IPS-NIHi11 (cell line): ENCODE measurements at regions not wholly inside any gene's neighbourhood (a gene's known extent, or its start where the extent isn't known, plus 50 kb on each side); places are given as distances from the start of the nearest gene placed in this dataset.

Source experiments
- DNase-seq: peaks from one replicate; pipeline ENCODE4 v3.0.0; 2012; ENCODE audit warnings: mixed read lengths, low spot score

DNA sequence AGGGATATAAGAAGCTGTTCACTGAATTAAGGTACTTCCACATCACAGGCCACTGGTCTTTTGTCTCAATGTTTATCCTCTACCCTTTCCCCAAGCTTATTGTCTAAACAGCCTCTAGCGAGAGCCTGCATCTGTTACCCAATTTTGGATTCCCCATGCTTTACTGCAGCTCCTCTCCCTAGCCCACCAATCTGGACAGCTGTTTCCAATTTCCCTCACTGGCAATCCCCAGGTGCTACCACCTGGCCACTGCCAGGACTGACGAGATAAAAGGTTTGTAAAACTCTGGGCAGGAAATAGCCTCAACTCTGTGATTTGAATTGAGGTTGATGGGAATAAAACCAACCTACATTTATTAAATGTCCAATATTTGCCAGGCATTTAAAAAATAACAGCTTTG lies 58.0 kb upstream of the TEX9 start:
- no peak for DNase-seq

DNA sequence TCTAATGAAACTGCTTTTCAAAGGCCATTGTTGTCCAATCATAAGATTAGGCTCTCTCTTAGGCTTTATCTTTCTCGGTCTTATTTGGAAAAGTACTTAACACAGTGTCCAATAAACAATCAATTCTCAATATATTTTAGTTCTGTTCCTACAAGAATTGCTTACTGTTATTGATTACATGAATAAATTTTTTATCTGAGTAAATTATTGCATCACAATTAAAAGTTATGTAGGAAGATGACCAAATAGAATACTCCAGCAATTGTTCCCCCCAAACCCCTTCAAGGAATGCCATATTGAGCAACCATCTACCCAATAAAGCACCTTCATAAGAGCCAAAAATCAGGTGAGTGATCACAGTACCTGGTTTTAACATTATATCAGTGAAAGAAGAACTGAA lies 55.0 kb upstream of the RFX7 start:
- no peak for DNase-seq

DNA sequence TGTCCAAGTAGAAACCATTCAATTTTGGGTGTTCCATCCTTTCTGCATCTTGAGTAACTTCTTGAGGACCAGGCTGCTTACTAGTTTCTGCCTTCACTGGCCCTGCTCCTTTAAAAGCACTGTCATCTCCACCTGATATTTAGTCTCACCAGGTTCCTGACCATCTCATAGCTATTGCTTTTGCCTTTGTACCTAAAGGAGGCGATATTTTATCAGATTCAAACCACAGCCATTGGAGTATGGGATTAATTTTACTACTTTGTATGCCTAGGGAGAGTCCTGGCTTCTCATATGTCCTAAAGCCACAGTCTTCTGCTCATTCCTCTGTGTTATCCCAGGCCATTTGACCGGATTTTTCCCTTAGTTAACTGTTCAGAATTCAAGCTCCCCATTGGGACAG lies 51.8 kb upstream of the RFX7 start:
- peak; percentile 4 for DNase-seq

DNA sequence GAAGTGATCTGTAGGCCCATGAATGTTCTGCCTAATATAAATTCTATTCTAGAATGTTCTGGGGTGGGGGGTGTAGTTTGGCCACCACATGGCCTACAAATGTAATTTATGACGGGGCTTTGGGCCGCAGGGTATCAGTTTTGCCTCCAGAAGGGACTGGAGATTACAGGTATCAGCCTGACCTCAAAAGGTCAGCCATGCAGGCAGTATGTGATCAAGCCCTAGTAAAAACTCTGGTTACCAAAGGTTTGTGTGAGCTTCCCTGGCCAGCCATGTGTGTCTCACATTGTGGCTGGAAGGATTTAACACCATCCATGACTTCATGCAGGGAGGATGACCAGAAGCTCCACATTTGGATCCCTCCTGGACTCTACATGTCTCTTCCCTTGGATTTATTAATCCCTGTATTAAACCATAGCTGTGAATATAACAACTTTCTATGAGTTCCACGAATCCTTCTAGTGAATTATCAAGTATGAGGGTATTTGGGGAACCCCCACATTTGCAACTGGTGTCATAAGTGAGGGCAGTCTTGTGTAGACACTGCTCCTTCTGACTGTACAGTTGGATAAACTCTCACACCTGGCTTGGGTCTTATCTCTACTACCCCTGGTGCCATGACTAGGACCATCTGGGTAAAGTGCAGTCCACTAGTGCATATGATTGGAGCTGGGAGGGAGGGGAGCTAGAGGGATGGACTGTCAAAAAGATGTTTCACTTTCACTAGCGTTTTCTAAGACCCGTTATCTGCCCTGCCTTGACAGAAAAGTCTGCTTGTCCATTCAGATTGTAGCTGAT lies 50.0 kb upstream of the RFX7 start:
- no peak for DNase-seq
